Hepatocyte (in vitro differentiated cells): ENCODE measurements at regions not wholly inside any gene's neighbourhood (a gene's known extent, or its start where the extent isn't known, plus 50 kb on each side); places are given as distances from the start of the nearest gene placed in this dataset.

Experiments used
- DNase-seq: peaks from one replicate; pipeline ENCODE4 v3.0.0-alpha.2; 2016; ENCODE audit warnings: low spot score
- H2AFZ ChIP-seq: fragments of 200-600 bp; sonication (generic); 2 replicates; pipeline ENCODE4 v1.6.0; 2016; ENCODE audit warnings: antibody characterized with exemption, mild to moderate bottlenecking
- H3K27ac ChIP-seq: fragments of 200-600 bp; sonication (generic); 2 replicates; pipeline ENCODE4 v1.5.1; 2016; ENCODE audit warnings: mild to moderate bottlenecking
- H3K27me3 ChIP-seq: fragments of 200-600 bp; sonication (generic); 2 replicates; pipeline ENCODE4 v1.6.1; 2016
- H3K36me3 ChIP-seq: fragments of 200-600 bp; sonication (generic); replicated peaks from 2 replicates; pipeline ENCODE4 v1.5.1; 2016; ENCODE audit warnings: low read depth; ENCODE audit not compliant: insufficient read depth
- H3K4me1 ChIP-seq: fragments of 200-600 bp; sonication (generic); 2 replicates; pipeline ENCODE4 v1.5.1; 2016; ENCODE audit warnings: mild to moderate bottlenecking, moderate library complexity; ENCODE audit not compliant: insufficient read depth
- H3K4me2 ChIP-seq: fragments of 200-600 bp; sonication (generic); 2 replicates; pipeline ENCODE4 v1.6.0; 2016
- H3K4me3 ChIP-seq: fragments of 200-600 bp; sonication (generic); 2 replicates; pipeline ENCODE4 v1.5.1; 2016; ENCODE audit warnings: mild to moderate bottlenecking
- H3K79me2 ChIP-seq: fragments of 200-600 bp; sonication (generic); 2 replicates; pipeline ENCODE4 v1.6.0; 2017; ENCODE audit warnings: mild to moderate bottlenecking
- H3K9me2 ChIP-seq: fragments of 200-600 bp; sonication (generic); replicated peaks from 2 replicates; pipeline ENCODE4 v1.6.0; 2017; ENCODE audit warnings: mild to moderate bottlenecking; ENCODE audit not compliant: insufficient read depth
- H3K9me3 ChIP-seq: fragments of 200-600 bp; sonication (generic); 2 replicates; pipeline ENCODE4 v1.5.1; 2016; ENCODE audit warnings: low read depth, mild to moderate bottlenecking
- H4K20me1 ChIP-seq: fragments of 200-600 bp; sonication (generic); 2 replicates; pipeline ENCODE4 v1.6.0; 2016; ENCODE audit warnings: mild to moderate bottlenecking; ENCODE audit not compliant: insufficient read depth, poor library complexity, severe bottlenecking
- EZH2 ChIP-seq: fragments of 200-600 bp; sonication (generic); IDR thresholded peaks from 2 replicates; pipeline ENCODE4 v1.6.1; 2016; ENCODE audit warnings: antibody characterized with exemption, mild to moderate bottlenecking, borderline replicate concordance
- EZH2phosphoT487 ChIP-seq: fragments of 200-600 bp; sonication (generic); IDR thresholded peaks from one replicate; pipeline ENCODE4 v1.6.1; 2018; ENCODE audit warnings: antibody characterized with exemption, mild to moderate bottlenecking, low read depth, moderate library complexity; ENCODE audit not compliant: unreplicated experiment, severe bottlenecking
- WGBS: methylation state at CpG from one replicate; pipeline ENCODE4 v1.1.6; 2016; ENCODE audit warnings: low lambda C conversion rate; ENCODE audit errors: missing lambda C conversion rate; 5-methylcytosine and 5-hydroxymethylcytosine counted together
- TF ChIP-seq, protein P1 (sequence below): fragments of 200-600 bp; sonication (generic); IDR thresholded peaks from 2 replicates; pipeline ENCODE4 v1.5.1; 2016; ENCODE audit warnings: antibody characterized with exemption, mild to moderate bottlenecking; ENCODE audit not compliant: poor library complexity

DNA sequence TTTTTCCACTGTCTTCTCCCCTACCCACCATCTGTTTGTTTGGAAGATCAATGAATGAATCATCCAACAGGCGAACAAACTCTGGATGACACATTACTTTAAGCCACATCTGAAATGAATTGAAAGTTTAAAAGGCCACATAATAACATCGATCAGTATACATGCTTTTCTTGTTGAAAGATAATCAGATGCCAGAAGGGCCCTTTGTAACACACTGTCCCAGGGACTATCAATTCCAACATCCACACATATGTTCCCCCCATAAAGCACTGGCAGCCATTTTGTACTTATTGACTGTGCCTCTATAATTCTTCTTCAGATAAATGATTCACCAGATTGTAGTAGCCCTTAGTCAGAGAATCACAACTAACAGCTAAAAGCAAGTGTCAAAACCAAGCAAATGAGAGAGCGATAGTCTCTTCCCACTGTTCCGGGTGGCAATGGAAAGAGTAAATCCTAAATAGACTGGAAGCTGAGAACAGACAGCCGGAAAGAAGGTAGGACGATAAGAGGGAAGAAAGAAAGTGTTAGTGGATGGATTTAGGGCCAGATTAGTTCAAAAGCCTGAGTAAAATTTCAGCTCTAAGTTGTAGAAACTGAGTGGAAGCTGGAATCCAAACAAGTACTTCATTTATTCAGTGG, 184.9 kb upstream of the TENT5A start:
- Histone ChIP-seq H3K27ac (peak overlapping the region; percentile 95), H3K4me3 (peak overlapping the region; percentile 2), H3K4me2 (peak overlapping the region; percentile 48), H3K9me3 (no peaks in the 10 kb centered on the region), H3K36me3 (no peaks in the 10 kb centered on the region), H2AFZ (no peak overlapping the region), H3K4me1 (peaks cover 16% of the 10 kb centered on the region), H3K9me2 (no peaks in the 10 kb centered on the region), H4K20me1 (no peaks in the 10 kb centered on the region), H3K79me2 (no peaks in the 10 kb centered on the region), H3K27me3 (no peaks in the 10 kb centered on the region)
- whole genome bisulfite sequencing: 61% methylated on average over 6 of the region's 6 CpGs
- DNase-seq: peak; percentile 16
- TF ChIP-seq EZH2: no peak
- TF ChIP-seq, protein P1, sequence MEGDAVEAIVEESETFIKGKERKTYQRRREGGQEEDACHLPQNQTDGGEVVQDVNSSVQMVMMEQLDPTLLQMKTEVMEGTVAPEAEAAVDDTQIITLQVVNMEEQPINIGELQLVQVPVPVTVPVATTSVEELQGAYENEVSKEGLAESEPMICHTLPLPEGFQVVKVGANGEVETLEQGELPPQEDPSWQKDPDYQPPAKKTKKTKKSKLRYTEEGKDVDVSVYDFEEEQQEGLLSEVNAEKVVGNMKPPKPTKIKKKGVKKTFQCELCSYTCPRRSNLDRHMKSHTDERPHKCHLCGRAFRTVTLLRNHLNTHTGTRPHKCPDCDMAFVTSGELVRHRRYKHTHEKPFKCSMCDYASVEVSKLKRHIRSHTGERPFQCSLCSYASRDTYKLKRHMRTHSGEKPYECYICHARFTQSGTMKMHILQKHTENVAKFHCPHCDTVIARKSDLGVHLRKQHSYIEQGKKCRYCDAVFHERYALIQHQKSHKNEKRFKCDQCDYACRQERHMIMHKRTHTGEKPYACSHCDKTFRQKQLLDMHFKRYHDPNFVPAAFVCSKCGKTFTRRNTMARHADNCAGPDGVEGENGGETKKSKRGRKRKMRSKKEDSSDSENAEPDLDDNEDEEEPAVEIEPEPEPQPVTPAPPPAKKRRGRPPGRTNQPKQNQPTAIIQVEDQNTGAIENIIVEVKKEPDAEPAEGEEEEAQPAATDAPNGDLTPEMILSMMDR: no peak
- no peak for TF ChIP-seq EZH2phosphoT487

DNA sequence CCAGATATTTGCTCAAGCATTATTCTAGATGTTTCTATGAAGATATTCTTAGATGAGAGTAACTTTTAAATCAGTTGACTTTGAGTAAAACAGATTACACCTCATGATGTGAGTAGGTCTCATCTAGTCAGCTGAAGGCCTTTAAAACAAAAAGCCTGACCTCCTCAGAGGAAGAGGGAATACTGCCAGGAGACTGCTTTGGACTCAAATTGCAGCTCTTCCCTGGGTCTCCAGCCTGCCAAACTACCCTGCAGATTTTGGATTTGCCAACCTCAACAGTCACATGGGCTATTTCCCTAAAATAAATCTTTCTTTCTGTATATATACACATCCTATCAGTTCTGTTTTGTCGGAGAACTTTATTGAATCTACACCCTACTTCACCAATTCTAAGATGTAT, 182.5 kb upstream of the TENT5A start:
- no peak overlapping the region for H3K4me3 ChIP-seq
- no peaks in the 10 kb centered on the region for H3K36me3 ChIP-seq
- no peaks in the 10 kb centered on the region for H3K9me2 ChIP-seq
- no peaks in the 10 kb centered on the region for H3K9me3 ChIP-seq
- WGBS: 94% methylated on average over 1 of the region's 1 CpG
- no peak overlapping the region for H3K4me2 ChIP-seq
- no peak overlapping the region for H2AFZ ChIP-seq
- H3K4me1 ChIP-seq: peaks cover 16% of the 10 kb centered on the region
- no peak for TF ChIP-seq EZH2phosphoT487
- TF ChIP-seq EZH2: no peak
- TF ChIP-seq, protein P1: no peak
- no peak overlapping the region for H3K27ac ChIP-seq
- no peaks in the 10 kb centered on the region for H3K79me2 ChIP-seq
- no peak for DNase-seq
- no peaks in the 10 kb centered on the region for H3K27me3 ChIP-seq
- no peaks in the 10 kb centered on the region for H4K20me1 ChIP-seq

DNA sequence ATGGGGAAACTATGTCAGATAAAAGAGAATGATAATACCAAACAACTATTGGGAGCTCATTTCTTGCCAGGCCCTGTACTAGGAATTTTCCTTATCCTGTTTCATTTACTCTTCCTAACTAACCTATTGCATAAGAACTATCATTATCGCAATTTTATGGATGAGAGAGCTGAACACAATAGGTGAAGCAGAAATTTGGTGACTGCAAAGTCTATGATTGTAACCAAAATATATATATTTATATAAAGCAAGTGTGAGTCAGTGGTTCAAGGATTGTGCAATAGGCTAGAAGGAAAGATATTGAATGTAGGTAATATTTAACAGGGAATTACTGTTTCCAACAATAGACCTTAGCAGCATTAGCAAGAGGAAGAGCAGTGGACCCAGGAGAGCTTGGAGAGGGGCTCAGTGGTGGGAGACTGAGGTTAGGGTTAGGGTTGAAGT, 181.1 kb upstream of the TENT5A start:
- Histone ChIP-seq H2AFZ (no peak overlapping the region), H3K27ac (peak overlapping the region; percentile 58), H3K4me2 (no peak overlapping the region), H3K79me2 (no peaks in the 10 kb centered on the region), H3K4me3 (no peak overlapping the region), H3K4me1 (peaks cover 4% of the 10 kb centered on the region), H3K27me3 (no peaks in the 10 kb centered on the region), H3K36me3 (no peaks in the 10 kb centered on the region), H4K20me1 (no peaks in the 10 kb centered on the region), H3K9me2 (no peaks in the 10 kb centered on the region), H3K9me3 (no peaks in the 10 kb centered on the region)
- WGBS: 90% methylated on average over 1 of the region's 1 CpG
- no peak for DNase-seq
- TF ChIP-seq, protein P1: no peak
- TF ChIP-seq EZH2 (no peak), EZH2phosphoT487 (no peak)
